ENCODE measurements at regions not wholly inside any gene's neighbourhood (a gene's known extent, or its start where the extent isn't known, plus 50 kb on each side); places are given as distances from the start of the nearest gene placed in this dataset.

- no peak overlapping the region for H3K27ac ChIP-seq (ENCODE audit: low read depth, low read length)
- TF ChIP-seq CTCF (IDR thresholded peaks at IDR 0.05; ENCODE audit: low read depth, low read length) = no peak
- H3K9me3 ChIP-seq (ENCODE audit: control insufficient read depth, insufficient read depth, low read length) = peaks cover 28% of the 10 kb centered on the region
- H3K4me3 ChIP-seq (ENCODE audit: low read depth, low read length) = no peak overlapping the region
- POLR2A ChIA-PET = no interaction called here
- CTCF ChIA-PET = no interaction called here
- H3K27me3 ChIP-seq (ENCODE audit: control insufficient read depth, insufficient read depth, low read length) = no peaks in the 10 kb centered on the region
- no peak for DNase-seq (ENCODE audit: low read depth, low spot score)
These were observed 99.1 kb upstream of the NRXN3 start for GRCh38 chr14:78071016-78071549.

DNA sequence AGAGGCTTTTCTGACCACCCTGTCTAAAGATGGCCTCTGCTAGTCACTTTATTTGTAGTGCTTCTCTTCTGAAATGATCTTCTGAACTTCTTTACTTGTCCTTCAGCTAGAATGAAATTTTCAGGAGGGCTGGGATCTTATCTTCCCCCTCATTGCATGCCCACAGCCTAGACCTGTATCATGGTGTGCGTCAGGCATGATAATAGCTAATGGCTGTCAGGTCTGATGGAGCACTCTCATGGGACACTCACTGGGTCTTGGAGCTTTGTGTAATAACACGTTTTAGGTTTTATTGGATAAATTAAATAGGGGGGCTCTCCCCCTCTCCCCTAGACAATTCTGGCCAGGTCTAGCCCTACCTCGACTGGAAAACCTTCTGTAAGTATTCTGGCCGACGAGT, 97.1 kb upstream of the NRXN3 start:
- CTCF ChIA-PET = no interaction called here
- POLR2A ChIA-PET = no interaction called here

DNA sequence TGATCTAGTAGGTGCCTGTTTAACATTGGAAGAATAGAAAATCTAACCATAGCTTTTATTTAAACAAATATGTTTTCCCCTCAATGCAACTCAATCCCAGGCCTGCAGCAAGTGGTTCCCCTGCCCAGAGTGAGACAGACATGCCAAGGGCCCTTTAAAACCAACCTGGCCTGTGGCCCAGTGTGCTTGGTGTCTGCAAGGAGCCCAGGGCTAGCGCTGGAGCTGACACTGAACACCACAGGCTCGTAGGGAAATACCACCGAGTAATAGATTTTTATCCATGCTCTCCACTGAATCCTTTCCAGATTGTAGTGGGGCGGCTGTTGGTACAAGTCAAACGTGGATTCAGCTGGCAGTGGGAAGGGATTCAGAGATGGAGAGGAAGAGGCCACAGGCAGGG, 95.6 kb upstream of the NRXN3 start:
- DNase-seq (ENCODE audit: low read depth, low spot score) = no peak
- no peak overlapping the region for H3K4me3 ChIP-seq (ENCODE audit: low read depth, low read length)
- no peak overlapping the region for H3K27ac ChIP-seq (ENCODE audit: low read depth, low read length)
- CTCF ChIA-PET = no interaction called here
- H3K27me3 ChIP-seq (ENCODE audit: control insufficient read depth, insufficient read depth, low read length) = no peaks in the 10 kb centered on the region
- peaks cover 44% of the 10 kb centered on the region for H3K9me3 ChIP-seq (ENCODE audit: control insufficient read depth, insufficient read depth, low read length)
- TF ChIP-seq CTCF (IDR thresholded peaks at IDR 0.05; ENCODE audit: low read depth, low read length) = no peak
- POLR2A ChIA-PET = interaction anchor here (0.6 kb wide), 1 partner anchor 137 kb away, joined by 4 read pairs; no protein-coding TSS in a partner anchor

More for the DNA sequence above, 97.1 kb upstream of the NRXN3 start:
- no peak for DNase-seq (ENCODE audit: low read depth, low spot score)
- Histone ChIP-seq H3K9me3 (ENCODE audit: control insufficient read depth, insufficient read depth, low read length) (peaks cover 39% of the 10 kb centered on the region), H3K27me3 (ENCODE audit: control insufficient read depth, insufficient read depth, low read length) (no peaks in the 10 kb centered on the region), H3K4me3 (ENCODE audit: low read depth, low read length) (no peak overlapping the region), H3K27ac (ENCODE audit: low read depth, low read length) (no peak overlapping the region)
- TF ChIP-seq CTCF (IDR thresholded peaks at IDR 0.05; ENCODE audit: low read depth, low read length) = no peak

GRCh38 chr14:78075033-78075432, 95.1 kb upstream of the NRXN3 start:
- POLR2A ChIA-PET = no interaction called here

More at GRCh38 chr14:78075033-78075432, 95.1 kb upstream of the NRXN3 start:
- H3K27ac ChIP-seq (ENCODE audit: low read depth, low read length) = no peak overlapping the region
- no peak overlapping the region for H3K4me3 ChIP-seq (ENCODE audit: low read depth, low read length)
- H3K9me3 ChIP-seq (ENCODE audit: control insufficient read depth, insufficient read depth, low read length) = peaks cover 42% of the 10 kb centered on the region
- H3K27me3 ChIP-seq (ENCODE audit: control insufficient read depth, insufficient read depth, low read length) = no peaks in the 10 kb centered on the region
- CTCF ChIA-PET = no interaction called here
- no peak for DNase-seq (ENCODE audit: low read depth, low spot score)
- no peak for TF ChIP-seq CTCF (IDR thresholded peaks at IDR 0.05; ENCODE audit: low read depth, low read length)
